ENCODE measurements at regions not wholly inside any gene's neighbourhood (a gene's known extent, or its start where the extent isn't known, plus 50 kb on each side); places are given as distances from the start of the nearest gene placed in this dataset.

DNA sequence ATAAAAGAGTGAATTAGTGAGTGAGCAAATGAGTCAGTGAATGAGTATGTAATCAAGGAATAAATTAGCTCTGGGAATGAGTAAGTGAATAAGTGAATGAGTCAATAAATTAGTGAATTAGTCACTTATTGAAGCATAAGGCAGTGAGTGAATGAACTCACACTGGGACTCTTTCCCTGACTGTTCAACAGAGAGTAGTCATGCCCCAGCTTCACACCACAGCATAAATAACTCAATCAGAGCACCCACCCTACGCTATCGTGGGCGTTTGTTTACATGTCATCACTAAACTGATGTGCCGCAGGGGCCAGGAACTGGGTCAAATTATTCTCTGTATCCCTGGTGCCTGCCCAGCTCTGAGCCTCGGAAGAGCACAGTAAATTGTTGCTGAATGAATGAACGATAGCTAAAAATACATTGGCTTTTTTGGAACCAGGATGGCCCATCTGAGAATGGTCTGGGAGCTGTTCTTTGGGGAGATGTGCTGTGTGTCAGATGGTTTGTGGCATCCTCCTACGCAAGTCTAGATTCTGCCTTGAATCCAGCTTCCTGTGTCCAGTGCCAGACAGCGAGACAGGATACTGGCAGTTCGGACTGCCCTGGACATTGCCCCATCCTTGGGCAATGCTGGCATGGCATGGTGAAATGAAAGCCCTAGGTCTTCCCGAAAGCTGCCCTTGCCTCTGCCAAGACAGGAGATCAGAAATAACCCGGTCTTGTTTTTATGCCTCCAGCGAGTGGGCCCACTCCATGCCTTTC, 98.0 kb upstream of the RTL1 start:
- DNase-seq (ENCODE audit: low read depth, low spot score): no peak
- Histone ChIP-seq H3K36me3 (ENCODE audit: control insufficient read depth, insufficient read depth, low read length) (no peaks in the 10 kb centered on the region), H3K4me1 (ENCODE audit: control insufficient read depth, insufficient read depth, low read length) (peaks cover 2% of the 10 kb centered on the region; the same call in 1 of the 2 replicates), H3K9me3 (ENCODE audit: control insufficient read depth, insufficient read depth, low read length) (no peaks in the 10 kb centered on the region), H3K27ac (ENCODE audit: low read length) (no peak overlapping the region), H3K27me3 (ENCODE audit: control insufficient read depth, insufficient read depth, low read length) (no peaks in the 10 kb centered on the region; the same call in 1 of the 2 replicates), H3K4me3 (ENCODE audit: low read length) (no peak overlapping the region)
- WGBS (ENCODE audit: insufficient coverage, insufficient read length): no CpG with 5 or more reads among the region's 12 CpGs

DNA sequence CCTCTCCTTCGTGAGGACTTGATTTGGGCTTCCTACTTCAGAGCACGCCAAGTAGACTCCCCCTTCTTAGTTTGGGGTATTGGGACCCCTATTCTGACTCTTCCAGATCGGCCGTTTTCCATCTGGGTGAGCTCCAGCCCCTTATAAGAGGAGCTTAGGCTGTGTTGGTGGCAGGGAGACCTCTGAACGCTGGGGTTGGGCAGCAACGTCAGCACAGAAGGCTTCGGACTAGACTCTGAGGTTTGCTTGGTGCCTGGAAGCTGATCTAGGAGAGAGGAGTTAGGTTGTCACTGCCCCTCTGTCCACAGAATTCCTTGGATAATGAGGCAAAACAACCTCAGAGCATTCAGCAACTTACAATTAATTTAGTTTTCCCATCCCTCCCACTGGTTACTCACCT, 99.2 kb upstream of the RTL1 start:
- no CpG with 5 or more reads among the region's 7 CpGs for WGBS (ENCODE audit: insufficient coverage, insufficient read length)
- Histone ChIP-seq H3K27me3 (ENCODE audit: control insufficient read depth, insufficient read depth, low read length) (no peaks in the 10 kb centered on the region; the same call in 1 of the 2 replicates), H3K4me3 (ENCODE audit: low read length) (no peak overlapping the region), H3K4me1 (ENCODE audit: control insufficient read depth, insufficient read depth, low read length) (peaks cover 2% of the 10 kb centered on the region; the same call in 1 of the 2 replicates), H3K36me3 (ENCODE audit: control insufficient read depth, insufficient read depth, low read length) (no peaks in the 10 kb centered on the region), H3K9me3 (ENCODE audit: control insufficient read depth, insufficient read depth, low read length) (no peaks in the 10 kb centered on the region), H3K27ac (ENCODE audit: low read length) (no peak overlapping the region)
- no peak for DNase-seq (ENCODE audit: low read depth, low spot score)

GRCh38 chr14:101004176-101004575, 100.7 kb upstream of the RTL1 start:
- H3K4me1 ChIP-seq (ENCODE audit: control insufficient read depth, insufficient read depth, low read length): peaks cover 2% of the 10 kb centered on the region; the same call in 1 of the 2 replicates
- no peaks in the 10 kb centered on the region for H3K36me3 ChIP-seq (ENCODE audit: control insufficient read depth, insufficient read depth, low read length)
- H3K9me3 ChIP-seq (ENCODE audit: control insufficient read depth, insufficient read depth, low read length): no peaks in the 10 kb centered on the region
- H3K27ac ChIP-seq (ENCODE audit: low read length): no peak overlapping the region
- no CpG with 5 or more reads among the region's 9 CpGs for WGBS (ENCODE audit: insufficient coverage, insufficient read length)
- H3K27me3 ChIP-seq (ENCODE audit: control insufficient read depth, insufficient read depth, low read length): no peaks in the 10 kb centered on the region; the same call in 1 of the 2 replicates
- DNase-seq (ENCODE audit: low read depth, low spot score): no peak
- no peak overlapping the region for H3K4me3 ChIP-seq (ENCODE audit: low read length)

- Histone ChIP-seq H3K4me3 (ENCODE audit: low read length) (no peak overlapping the region), H3K36me3 (ENCODE audit: control insufficient read depth, insufficient read depth, low read length) (no peaks in the 10 kb centered on the region), H3K27me3 (ENCODE audit: control insufficient read depth, insufficient read depth, low read length) (no peaks in the 10 kb centered on the region; the same call in 1 of the 2 replicates), H3K27ac (ENCODE audit: low read length) (no peak overlapping the region), H3K4me1 (ENCODE audit: control insufficient read depth, insufficient read depth, low read length) (peaks cover 2% of the 10 kb centered on the region; the same call in 1 of the 2 replicates), H3K9me3 (ENCODE audit: control insufficient read depth, insufficient read depth, low read length) (no peaks in the 10 kb centered on the region)
- no CpG with 5 or more reads among the region's 10 CpGs for WGBS (ENCODE audit: insufficient coverage, insufficient read length)
- no peak for DNase-seq (ENCODE audit: low read depth, low spot score)
Observed at GRCh38 chr14:101004954-101005353, 101.4 kb upstream of the RTL1 start.

- Histone ChIP-seq H3K27me3 (ENCODE audit: control insufficient read depth, insufficient read depth, low read length) (no peaks in the 10 kb centered on the region; the same call in 1 of the 2 replicates), H3K27ac (ENCODE audit: low read length) (no peak overlapping the region), H3K4me1 (ENCODE audit: control insufficient read depth, insufficient read depth, low read length) (peaks cover 2% of the 10 kb centered on the region; the same call in 1 of the 2 replicates), H3K36me3 (ENCODE audit: control insufficient read depth, insufficient read depth, low read length) (no peaks in the 10 kb centered on the region), H3K4me3 (ENCODE audit: low read length) (no peak overlapping the region), H3K9me3 (ENCODE audit: control insufficient read depth, insufficient read depth, low read length) (no peaks in the 10 kb centered on the region)
- WGBS (ENCODE audit: insufficient coverage, insufficient read length): no CpG with 5 or more reads among the region's 10 CpGs
- DNase-seq (ENCODE audit: low read depth, low spot score): no peak
Observed at GRCh38 chr14:101005447-101005846, 101.9 kb upstream of the RTL1 start.

- no peaks in the 10 kb centered on the region for H3K36me3 ChIP-seq (ENCODE audit: control insufficient read depth, insufficient read depth, low read length)
- H3K27me3 ChIP-seq (ENCODE audit: control insufficient read depth, insufficient read depth, low read length): no peaks in the 10 kb centered on the region; the same call in 1 of the 2 replicates
- no peak for DNase-seq (ENCODE audit: low read depth, low spot score)
- H3K4me3 ChIP-seq (ENCODE audit: low read length): no peak overlapping the region
- H3K4me1 ChIP-seq (ENCODE audit: control insufficient read depth, insufficient read depth, low read length): peaks cover 2% of the 10 kb centered on the region; the same call in 1 of the 2 replicates
- H3K9me3 ChIP-seq (ENCODE audit: control insufficient read depth, insufficient read depth, low read length): no peaks in the 10 kb centered on the region
- WGBS (ENCODE audit: insufficient coverage, insufficient read length): no CpG with 5 or more reads among the region's 9 CpGs
- H3K27ac ChIP-seq (ENCODE audit: low read length): no peak overlapping the region
Observed at GRCh38 chr14:101006008-101006407, 102.5 kb upstream of the RTL1 start.

- no CpG with 5 or more reads among the region's 13 CpGs for WGBS (ENCODE audit: insufficient coverage, insufficient read length)
- Histone ChIP-seq H3K27me3 (ENCODE audit: control insufficient read depth, insufficient read depth, low read length) (no peaks in the 10 kb centered on the region; the same call in 1 of the 2 replicates), H3K4me1 (ENCODE audit: control insufficient read depth, insufficient read depth, low read length) (peaks cover 2% of the 10 kb centered on the region; the same call in 1 of the 2 replicates), H3K27ac (ENCODE audit: low read length) (no peak overlapping the region), H3K9me3 (ENCODE audit: control insufficient read depth, insufficient read depth, low read length) (no peaks in the 10 kb centered on the region), H3K36me3 (ENCODE audit: control insufficient read depth, insufficient read depth, low read length) (no peaks in the 10 kb centered on the region), H3K4me3 (ENCODE audit: low read length) (no peak overlapping the region)
- no peak for DNase-seq (ENCODE audit: low read depth, low spot score)
Observed at GRCh38 chr14:101007004-101007614, 103.6 kb upstream of the RTL1 start.

- no CpG with 5 or more reads among the region's 4 CpGs for WGBS (ENCODE audit: insufficient coverage, insufficient read length)
- H3K9me3 ChIP-seq (ENCODE audit: control insufficient read depth, insufficient read depth, low read length): no peaks in the 10 kb centered on the region
- H3K27me3 ChIP-seq (ENCODE audit: control insufficient read depth, insufficient read depth, low read length): no peaks in the 10 kb centered on the region
- H3K27ac ChIP-seq (ENCODE audit: low read length): no peak overlapping the region
- no peaks in the 10 kb centered on the region for H3K36me3 ChIP-seq (ENCODE audit: control insufficient read depth, insufficient read depth, low read length)
- DNase-seq (ENCODE audit: low read depth, low spot score): no peak
- no peak overlapping the region for H3K4me3 ChIP-seq (ENCODE audit: low read length)
- peaks cover 2% of the 10 kb centered on the region; the same call in 1 of the 2 replicates for H3K4me1 ChIP-seq (ENCODE audit: control insufficient read depth, insufficient read depth, low read length)
Observed at GRCh38 chr14:101007765-101008164, 104.2 kb upstream of the RTL1 start.

DNA sequence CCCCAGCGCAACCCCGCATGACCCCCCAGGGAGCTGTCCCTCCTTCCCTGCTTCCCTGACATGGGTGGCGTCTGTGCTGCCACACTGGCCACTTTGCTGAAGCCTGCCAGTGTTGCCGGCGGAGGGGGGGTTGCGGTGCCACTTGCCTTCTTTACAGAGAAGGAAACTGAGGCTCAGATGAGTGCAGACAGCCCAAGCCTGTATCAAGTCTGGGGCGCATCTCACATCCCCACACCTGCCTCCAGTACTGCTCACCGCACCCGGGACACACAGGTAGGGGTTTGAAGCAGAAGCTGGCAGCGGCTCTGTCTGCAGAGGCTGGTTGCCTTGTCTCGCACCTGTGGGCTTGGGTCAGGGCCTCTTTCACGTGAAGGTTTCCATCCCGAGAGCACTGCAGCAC, 104.7 kb upstream of the RTL1 start:
- Histone ChIP-seq H3K4me3 (ENCODE audit: low read length) (no peak overlapping the region), H3K27ac (ENCODE audit: low read length) (no peak overlapping the region), H3K4me1 (ENCODE audit: control insufficient read depth, insufficient read depth, low read length) (peaks cover 2% of the 10 kb centered on the region; the same call in 1 of the 2 replicates), H3K36me3 (ENCODE audit: control insufficient read depth, insufficient read depth, low read length) (no peaks in the 10 kb centered on the region), H3K9me3 (ENCODE audit: control insufficient read depth, insufficient read depth, low read length) (no peaks in the 10 kb centered on the region), H3K27me3 (ENCODE audit: control insufficient read depth, insufficient read depth, low read length) (no peaks in the 10 kb centered on the region)
- no CpG with 5 or more reads among the region's 13 CpGs for WGBS (ENCODE audit: insufficient coverage, insufficient read length)
- no peak for DNase-seq (ENCODE audit: low read depth, low spot score)

DNA sequence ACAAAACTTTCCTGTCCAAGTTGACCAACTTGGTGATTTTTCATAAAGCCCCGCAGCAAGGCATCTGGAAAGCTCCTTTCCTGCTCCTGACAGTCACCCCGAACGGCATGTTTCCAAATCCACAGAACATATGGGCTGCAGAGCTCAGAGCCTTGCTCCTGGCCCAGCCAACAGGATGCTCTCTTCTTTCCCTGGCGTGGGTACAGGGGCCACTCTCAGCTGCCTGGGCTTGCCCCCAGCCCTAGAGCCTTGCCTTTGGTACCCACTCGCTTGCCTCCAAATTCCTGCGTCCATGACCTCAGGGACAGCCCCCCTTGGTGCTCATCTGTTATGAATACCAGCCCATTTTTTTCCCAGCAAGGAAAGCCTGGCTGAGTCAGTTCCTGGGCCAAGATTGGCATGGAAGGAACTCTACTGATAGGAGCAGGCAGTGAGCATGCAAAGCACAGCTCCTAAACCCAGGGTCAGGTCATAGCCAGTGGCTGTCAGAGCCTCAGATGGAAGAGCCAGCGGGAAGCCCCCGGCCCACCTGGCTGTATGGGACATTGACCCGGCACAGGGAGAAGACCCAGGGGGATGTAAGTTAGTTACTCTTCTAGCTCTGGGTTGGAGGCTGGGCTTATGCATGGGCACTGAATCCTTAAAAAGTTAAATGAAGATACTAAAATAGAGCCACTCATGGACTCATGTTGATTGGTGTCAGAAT, 105.3 kb upstream of the RTL1 start:
- Histone ChIP-seq H3K27ac (ENCODE audit: low read length) (no peak overlapping the region), H3K4me1 (ENCODE audit: control insufficient read depth, insufficient read depth, low read length) (peaks cover 2% of the 10 kb centered on the region; the same call in 1 of the 2 replicates), H3K9me3 (ENCODE audit: control insufficient read depth, insufficient read depth, low read length) (no peaks in the 10 kb centered on the region), H3K4me3 (ENCODE audit: low read length) (no peak overlapping the region), H3K36me3 (ENCODE audit: control insufficient read depth, insufficient read depth, low read length) (no peaks in the 10 kb centered on the region), H3K27me3 (ENCODE audit: control insufficient read depth, insufficient read depth, low read length) (no peaks in the 10 kb centered on the region)
- WGBS (ENCODE audit: insufficient coverage, insufficient read length): no CpG with 5 or more reads among the region's 9 CpGs
- DNase-seq (ENCODE audit: low read depth, low spot score): no peak
